Thyroid gland (tissue), 4 donors: ENCODE measurements at regions not wholly inside any gene's neighbourhood (a gene's known extent, or its start where the extent isn't known, plus 50 kb on each side); places are given as distances from the start of the nearest gene placed in this dataset.
"Not testable (repeated sequence)": the region's sequence is repeated elsewhere in the genome, so short reads cannot be mapped to it uniquely, and the experiment has no call there.

Experiments used
- DNase-seq, 2 donors: peaks; one replicate each; pipeline ENCODE4 v3.0.0-alpha.2; 2019
- H3K27ac ChIP-seq, 3 donors: fragments of 200-600 bp; sonication (generic); 1 replicate in 2 of 3; 2 replicates in 1 of 3; pipeline ENCODE4 v1.5.1; 2016 to 2019; ENCODE audit warnings: mild to moderate bottlenecking in 1 of 3, moderate library complexity in 1 of 3
- H3K27me3 ChIP-seq: fragments of 200-600 bp; sonication (generic); one replicate; pipeline ENCODE4 v1.5.1; 2019
- H3K36me3 ChIP-seq, 2 donors: fragments of 200-600 bp; sonication (generic); one replicate each; pipeline ENCODE4 v1.5.1; 2016 to 2019
- H3K4me1 ChIP-seq, 2 donors: fragments of 200-600 bp; sonication (generic); one replicate each; pipeline ENCODE4 v1.5.1; 2017 to 2019
- H3K4me3 ChIP-seq, 3 donors: fragments of 200-600 bp; sonication (generic); replicated peaks in 1 of 3; 1 replicate in 2 of 3; 2 replicates in 1 of 3; pipeline ENCODE4 v1.5.1; 2016; ENCODE audit warnings: mild to moderate bottlenecking in 1 of 3
- H3K9me3 ChIP-seq: fragments of 200-600 bp; sonication (generic); one replicate; pipeline ENCODE4 v1.5.1; 2017
- POLR2A ChIP-seq, 2 donors: fragments of 450-650 bp; IDR thresholded peaks; one replicate each; pipeline ENCODE4 v1.6.1; 2017; ENCODE audit warnings: antibody characterized with exemption in 2 of 2, mild to moderate bottlenecking in 2 of 2, moderate library complexity in 1 of 2
- whole genome bisulfite sequencing, 2 donors: methylation state at CpG; one replicate each; pipeline ENCODE4 v1.1.5; 2017; 5-methylcytosine and 5-hydroxymethylcytosine counted together
- intact Hi-C: fragments of 100-400 bp; cut with DNase I; formaldehyde crosslinking; loops from one replicate; pipeline ENCODE4 v1.15.1; 2023
- TF ChIP-seq, protein P1 (sequence below), 6 experiments: fragments of 200-600 bp in 3 of 6; fragments of 450-650 bp in 3 of 6; sonication (generic) in 3 of 6; IDR thresholded peaks; one replicate each; pipeline ENCODE4 v1.5.1; 2016 to 2019; ENCODE audit warnings: antibody characterized with exemption in 6 of 6, mild to moderate bottlenecking in 2 of 6, inconsistent platforms in 1 of 6, moderate library complexity in 1 of 6

GRCh38 chr1:115448282-115449044 lies 110.4 kb upstream of the NGF start:
- no peak overlapping the region for H3K27ac ChIP-seq
- no peaks in the 10 kb centered on the region for H3K36me3 ChIP-seq
- WGBS, 2 donors: 87 to 93% methylated on average over 5 of the region's 5 CpGs
- intact Hi-C loops: no loop called here
- H3K4me1 ChIP-seq: peaks cover 4 to 5% of the 10 kb centered on the region in 2 donors
- no peaks in the 10 kb centered on the region for H3K9me3 ChIP-seq
- TF ChIP-seq, protein P1, sequence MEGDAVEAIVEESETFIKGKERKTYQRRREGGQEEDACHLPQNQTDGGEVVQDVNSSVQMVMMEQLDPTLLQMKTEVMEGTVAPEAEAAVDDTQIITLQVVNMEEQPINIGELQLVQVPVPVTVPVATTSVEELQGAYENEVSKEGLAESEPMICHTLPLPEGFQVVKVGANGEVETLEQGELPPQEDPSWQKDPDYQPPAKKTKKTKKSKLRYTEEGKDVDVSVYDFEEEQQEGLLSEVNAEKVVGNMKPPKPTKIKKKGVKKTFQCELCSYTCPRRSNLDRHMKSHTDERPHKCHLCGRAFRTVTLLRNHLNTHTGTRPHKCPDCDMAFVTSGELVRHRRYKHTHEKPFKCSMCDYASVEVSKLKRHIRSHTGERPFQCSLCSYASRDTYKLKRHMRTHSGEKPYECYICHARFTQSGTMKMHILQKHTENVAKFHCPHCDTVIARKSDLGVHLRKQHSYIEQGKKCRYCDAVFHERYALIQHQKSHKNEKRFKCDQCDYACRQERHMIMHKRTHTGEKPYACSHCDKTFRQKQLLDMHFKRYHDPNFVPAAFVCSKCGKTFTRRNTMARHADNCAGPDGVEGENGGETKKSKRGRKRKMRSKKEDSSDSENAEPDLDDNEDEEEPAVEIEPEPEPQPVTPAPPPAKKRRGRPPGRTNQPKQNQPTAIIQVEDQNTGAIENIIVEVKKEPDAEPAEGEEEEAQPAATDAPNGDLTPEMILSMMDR (IDR thresholded peaks at IDR 0.05): no peak
- no peak for TF ChIP-seq POLR2A (IDR thresholded peaks at IDR 0.05)
- no peak for DNase-seq
- H3K27me3 ChIP-seq: no peaks in the 10 kb centered on the region
- H3K4me3 ChIP-seq: no peak overlapping the region

DNA sequence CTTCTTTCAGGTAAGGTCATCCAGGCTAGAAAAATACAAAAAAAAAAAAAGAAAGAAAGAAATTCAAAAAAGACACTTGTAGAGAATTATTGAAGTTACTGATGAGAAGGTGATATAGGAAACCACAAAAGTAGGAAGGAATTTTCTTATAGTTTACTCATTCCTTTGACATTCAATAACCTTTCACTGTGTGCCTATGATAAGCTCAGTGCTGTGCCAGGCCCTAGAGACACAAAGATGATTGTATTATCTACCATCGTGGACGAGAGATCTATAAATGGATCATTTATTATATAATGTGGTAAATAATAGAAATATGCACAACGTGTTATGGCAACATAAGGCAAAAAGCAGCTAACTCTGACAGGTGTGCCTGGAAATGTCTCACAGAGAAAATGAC lies 109.6 kb upstream of the NGF start:
- Histone ChIP-seq H3K36me3 (no peaks in the 10 kb centered on the region), H3K9me3 (no peaks in the 10 kb centered on the region), H3K4me3 (no peak overlapping the region), H3K4me1 (peaks cover 4 to 5% of the 10 kb centered on the region in 2 donors), H3K27me3 (no peaks in the 10 kb centered on the region), H3K27ac (no peak overlapping the region)
- WGBS, 2 donors: 48 to 56% methylated on average over 3 of the region's 3 CpGs
- TF ChIP-seq, protein P1 (IDR thresholded peaks at IDR 0.05): no peak
- TF ChIP-seq POLR2A (IDR thresholded peaks at IDR 0.05): no peak
- intact Hi-C loops: no loop called here
- no peak for DNase-seq

DNA sequence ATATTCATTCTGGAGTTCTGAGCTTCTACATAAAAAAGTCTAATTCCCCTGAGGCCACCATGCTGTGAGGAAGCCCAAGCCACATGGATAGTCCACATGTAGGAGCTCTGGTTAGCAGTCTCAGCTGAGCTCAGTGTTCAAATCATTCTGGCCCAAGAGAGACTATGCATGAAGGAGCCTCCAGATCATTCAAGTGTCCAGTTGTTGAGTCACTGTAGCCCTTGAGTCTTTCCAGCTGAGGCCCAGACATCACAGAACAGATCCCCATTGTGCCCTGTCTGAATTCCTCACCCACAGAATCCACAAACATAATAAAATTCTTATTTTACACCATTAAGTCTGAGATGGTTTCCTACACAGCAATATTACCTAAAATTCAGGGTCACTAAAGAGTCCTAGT lies 107.0 kb upstream of the NGF start:
- Histone ChIP-seq H3K27me3 (no peaks in the 10 kb centered on the region), H3K4me1 (no peaks in the 10 kb centered on the region), H3K4me3 (no peak overlapping the region), H3K9me3 (no peaks in the 10 kb centered on the region), H3K27ac (no peak overlapping the region), H3K36me3 (no peaks in the 10 kb centered on the region)
- DNase-seq: no peak
- intact Hi-C loops: no loop called here
- TF ChIP-seq, protein P1 (IDR thresholded peaks at IDR 0.05): no peak
- TF ChIP-seq POLR2A (IDR thresholded peaks at IDR 0.05): no peak

GRCh38 chr1:115440733-115441132 lies 102.7 kb upstream of the NGF start:
- H3K27ac ChIP-seq: no peak overlapping the region
- no peak for DNase-seq
- H3K4me1 ChIP-seq: no peaks in the 10 kb centered on the region
- H3K36me3 ChIP-seq: no peaks in the 10 kb centered on the region
- TF ChIP-seq, protein P1 (IDR thresholded peaks at IDR 0.05): no peak
- TF ChIP-seq POLR2A (IDR thresholded peaks at IDR 0.05): no peak
- no peaks in the 10 kb centered on the region for H3K27me3 ChIP-seq
- no peak overlapping the region for H3K4me3 ChIP-seq
- H3K9me3 ChIP-seq: no peaks in the 10 kb centered on the region
- intact Hi-C loops: no loop called here
- 90 to 96% methylated on average over 2 of the region's 2 CpGs for WGBS, 2 donors

GRCh38 chr1:115439520-115439919 lies 101.5 kb upstream of the NGF start:
- H3K9me3 ChIP-seq, H3K27me3 ChIP-seq, H3K4me1 ChIP-seq, DNase-seq, H3K4me3 ChIP-seq, intact Hi-C loops, H3K36me3 ChIP-seq, H3K27ac ChIP-seq: not testable (repeated sequence)
- 90 to 100% methylated on average over 3 of the region's 3 CpGs for WGBS, 2 donors
